Astrocyte (in vitro differentiated cells and primary cell): ENCODE measurements at regions not wholly inside any gene's neighbourhood (a gene's known extent, or its start where the extent isn't known, plus 50 kb on each side); places are given as distances from the start of the nearest gene placed in this dataset.

Experiments used
- DNase-seq: peaks from one replicate; pipeline ENCODE4 v3.0.0-alpha.2; 2010; ENCODE audit warnings: low read depth
- FAIRE-seq: peaks from 2 replicates; lab custom pipeline; 2011; peaks lifted over from hg19 to GRCh38; lab: Jason Lieb, UNC
- H2AFZ ChIP-seq: 2 replicates; pipeline ENCODE4 v1.6.0; 2012; ENCODE audit warnings: low read depth, low read length, inconsistent platforms
- H3K27ac ChIP-seq: 2 replicates; pipeline ENCODE4 v1.5.1; 2011; ENCODE audit warnings: low read depth, low read length, inconsistent platforms
- H3K27me3 ChIP-seq: 2 replicates; pipeline ENCODE4 v1.6.0; 2011; ENCODE audit warnings: low read length, inconsistent platforms; ENCODE audit not compliant: insufficient read depth
- H3K36me3 ChIP-seq: 2 replicates; pipeline ENCODE4 v1.5.1; 2011; ENCODE audit warnings: low read length, inconsistent platforms; ENCODE audit not compliant: insufficient read depth
- H3K4me1 ChIP-seq: 2 replicates; pipeline ENCODE4 v1.5.1; 2011; ENCODE audit warnings: low read length, inconsistent platforms; ENCODE audit not compliant: insufficient read depth
- H3K4me2 ChIP-seq: 2 replicates; pipeline ENCODE4 v1.6.0; 2012; ENCODE audit warnings: low read length, inconsistent platforms
- H3K4me3 ChIP-seq: 2 replicates; pipeline ENCODE4 v1.5.1; 2011; ENCODE audit warnings: low read depth, mild to moderate bottlenecking, low read length, inconsistent platforms; ENCODE audit not compliant: insufficient read depth
- H3K79me2 ChIP-seq: 2 replicates; pipeline ENCODE4 v1.6.0; 2012; ENCODE audit warnings: mild to moderate bottlenecking, low read length, inconsistent platforms; ENCODE audit not compliant: insufficient read depth
- H3K9ac ChIP-seq: 2 replicates; pipeline ENCODE4 v1.6.0; 2012; ENCODE audit warnings: mild to moderate bottlenecking, low read length, inconsistent platforms
- H3K9me3 ChIP-seq: 2 replicates; pipeline ENCODE4 v1.5.1; 2012; ENCODE audit warnings: low read depth, mild to moderate bottlenecking, low read length, inconsistent platforms; ENCODE audit not compliant: insufficient read depth
- H4K20me1 ChIP-seq: 2 replicates; pipeline ENCODE4 v1.6.0; 2012; ENCODE audit warnings: low read length, inconsistent platforms; ENCODE audit not compliant: insufficient read depth
- H3K27ac Mint-ChIP-seq: one replicate; pipeline ENCODE4 v1.8.0; 2021; ENCODE audit warnings: mild to moderate bottlenecking, mixed read lengths; ENCODE audit not compliant: unreplicated experiment
- H3K27me3 Mint-ChIP-seq: one replicate; pipeline ENCODE4 v1.8.0; 2021; ENCODE audit warnings: low read depth, mixed read lengths; ENCODE audit not compliant: unreplicated experiment
- H3K36me3 Mint-ChIP-seq: one replicate; pipeline ENCODE4 v1.8.0; 2021; ENCODE audit warnings: low read depth, mixed read lengths; ENCODE audit not compliant: unreplicated experiment
- H3K4me1 Mint-ChIP-seq: one replicate; pipeline ENCODE4 v1.8.0; 2021; ENCODE audit warnings: low read depth, mixed read lengths; ENCODE audit not compliant: unreplicated experiment
- H3K4me3 Mint-ChIP-seq: one replicate; pipeline ENCODE4 v1.8.0; 2021; ENCODE audit warnings: mild to moderate bottlenecking, moderate library complexity, mixed read lengths; ENCODE audit not compliant: unreplicated experiment
- H3K9me3 Mint-ChIP-seq: one replicate; pipeline ENCODE4 v1.8.0; 2021; ENCODE audit warnings: mild to moderate bottlenecking, mixed read lengths; ENCODE audit not compliant: unreplicated experiment
- CTCF ChIP-seq: IDR thresholded peaks from 2 replicates; pipeline ENCODE4 v1.5.1; 2011; ENCODE audit warnings: low read depth, mild to moderate bottlenecking, inconsistent platforms, low read length, moderate library complexity; ENCODE audit not compliant: insufficient read depth
- EZH2 ChIP-seq: IDR thresholded peaks from 2 replicates; pipeline ENCODE4 v1.6.1; 2012; ENCODE audit warnings: mild to moderate bottlenecking, low read length, inconsistent platforms; ENCODE audit not compliant: insufficient read depth

GRCh38 chr11:27279460-27279859, 83.6 kb downstream of the CCDC34 start:
- Mint-ChIP-seq H3K27me3 (no peaks in the 10 kb centered on the region), H3K4me1 (peaks cover 14% of the 10 kb centered on the region), H3K36me3 (no peaks in the 10 kb centered on the region), H3K4me3 (no peak overlapping the region), H3K9me3 (peaks cover 2% of the 10 kb centered on the region), H3K27ac (no peak overlapping the region)
- Histone ChIP-seq H3K27ac (no peak overlapping the region), H4K20me1 (no peaks in the 10 kb centered on the region), H3K36me3 (no peaks in the 10 kb centered on the region), H3K9me3 (no peaks in the 10 kb centered on the region), H3K9ac (no peak overlapping the region), H3K4me1 (peaks cover 23% of the 10 kb centered on the region), H2AFZ (no peak overlapping the region), H3K4me2 (no peak overlapping the region), H3K4me3 (no peak overlapping the region), H3K79me2 (no peaks in the 10 kb centered on the region), H3K27me3 (no peaks in the 10 kb centered on the region)
- TF ChIP-seq EZH2 (no peak), CTCF (no peak)
- DNase-seq (no peak), FAIRE-seq (no peak)

DNA sequence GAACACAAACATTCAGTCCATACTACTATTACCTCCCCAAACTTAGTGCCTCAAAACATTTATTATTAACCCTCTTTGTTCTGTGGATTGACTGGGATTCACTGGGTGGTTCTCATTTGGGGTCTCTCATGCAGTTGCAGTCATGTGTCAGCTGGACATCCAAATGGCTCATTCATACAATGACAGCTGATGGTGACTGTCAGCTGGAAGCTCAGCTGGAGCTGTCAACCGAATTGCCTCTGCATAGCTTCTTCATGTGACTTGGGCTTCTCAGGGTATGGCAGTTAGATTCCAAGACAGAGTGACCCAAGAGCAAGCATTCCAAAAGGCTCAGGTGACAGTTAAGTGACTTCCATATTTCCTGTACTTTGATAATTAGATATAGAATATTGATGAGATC, 85.2 kb downstream of the CCDC34 start:
- no peak overlapping the region for H3K9ac ChIP-seq
- no peak for DNase-seq
- H3K4me2 ChIP-seq, result no peak overlapping the region
- TF ChIP-seq EZH2 (no peak), CTCF (no peak)
- H3K4me3 Mint-ChIP-seq, result no peak overlapping the region
- no peaks in the 10 kb centered on the region for H3K27me3 ChIP-seq
- H3K4me1 Mint-ChIP-seq, result peaks cover 11% of the 10 kb centered on the region
- no peaks in the 10 kb centered on the region for H4K20me1 ChIP-seq
- H3K27me3 Mint-ChIP-seq, result no peaks in the 10 kb centered on the region
- H3K4me1 ChIP-seq, result peaks cover 18% of the 10 kb centered on the region
- no peak overlapping the region for H3K4me3 ChIP-seq
- FAIRE-seq, result no peak
- H3K79me2 ChIP-seq, result no peaks in the 10 kb centered on the region
- peaks cover 6% of the 10 kb centered on the region for H3K9me3 Mint-ChIP-seq
- no peaks in the 10 kb centered on the region for H3K36me3 ChIP-seq
- no peak overlapping the region for H3K27ac ChIP-seq
- no peaks in the 10 kb centered on the region for H3K9me3 ChIP-seq
- H3K27ac Mint-ChIP-seq, result no peak overlapping the region
- H3K36me3 Mint-ChIP-seq, result no peaks in the 10 kb centered on the region
- H2AFZ ChIP-seq, result no peak overlapping the region

- Histone ChIP-seq H2AFZ (no peak overlapping the region), H3K27me3 (no peaks in the 10 kb centered on the region)
- H3K4me1 Mint-ChIP-seq, result no peaks in the 10 kb centered on the region
These were observed 86.9 kb downstream of the CCDC34 start for GRCh38 chr11:27276141-27276540.

More at GRCh38 chr11:27276141-27276540, 86.9 kb downstream of the CCDC34 start:
- no peak overlapping the region for H3K27ac ChIP-seq
- DNase-seq (no peak), FAIRE-seq (no peak)
- H3K4me1 ChIP-seq, result peaks cover 2% of the 10 kb centered on the region
- Mint-ChIP-seq H3K27me3 (no peaks in the 10 kb centered on the region), H3K9me3 (peaks cover 14% of the 10 kb centered on the region), H3K4me3 (no peak overlapping the region), H3K27ac (no peak overlapping the region), H3K36me3 (no peaks in the 10 kb centered on the region)
- H3K9ac ChIP-seq, result no peak overlapping the region
- no peak overlapping the region for H3K4me2 ChIP-seq
- H3K36me3 ChIP-seq, result no peaks in the 10 kb centered on the region
- no peaks in the 10 kb centered on the region for H3K79me2 ChIP-seq
- H3K4me3 ChIP-seq, result no peak overlapping the region
- H4K20me1 ChIP-seq, result no peaks in the 10 kb centered on the region
- H3K9me3 ChIP-seq, result no peaks in the 10 kb centered on the region
- TF ChIP-seq CTCF (no peak), EZH2 (no peak)
